GM19372 (cell line): ENCODE measurements at regions not wholly inside any gene's neighbourhood (a gene's known extent, or its start where the extent isn't known, plus 50 kb on each side); places are given as distances from the start of the nearest gene placed in this dataset.
A peak's percentile ranks its signal among the peaks of the same experiment; 100 is the strongest.
"Not testable (repeated sequence)": the region's sequence is repeated elsewhere in the genome, so short reads cannot be mapped to it uniquely, and the experiment has no call there.

Experiments
- ATAC-seq: cut with Tn5 transposase; IDR thresholded peaks from one replicate; pipeline ENCODE4 v1.9.1; 2021; ENCODE audit warnings: mild to moderate bottlenecking, low read depth, moderate library complexity; ENCODE audit not compliant: unreplicated experiment

DNA sequence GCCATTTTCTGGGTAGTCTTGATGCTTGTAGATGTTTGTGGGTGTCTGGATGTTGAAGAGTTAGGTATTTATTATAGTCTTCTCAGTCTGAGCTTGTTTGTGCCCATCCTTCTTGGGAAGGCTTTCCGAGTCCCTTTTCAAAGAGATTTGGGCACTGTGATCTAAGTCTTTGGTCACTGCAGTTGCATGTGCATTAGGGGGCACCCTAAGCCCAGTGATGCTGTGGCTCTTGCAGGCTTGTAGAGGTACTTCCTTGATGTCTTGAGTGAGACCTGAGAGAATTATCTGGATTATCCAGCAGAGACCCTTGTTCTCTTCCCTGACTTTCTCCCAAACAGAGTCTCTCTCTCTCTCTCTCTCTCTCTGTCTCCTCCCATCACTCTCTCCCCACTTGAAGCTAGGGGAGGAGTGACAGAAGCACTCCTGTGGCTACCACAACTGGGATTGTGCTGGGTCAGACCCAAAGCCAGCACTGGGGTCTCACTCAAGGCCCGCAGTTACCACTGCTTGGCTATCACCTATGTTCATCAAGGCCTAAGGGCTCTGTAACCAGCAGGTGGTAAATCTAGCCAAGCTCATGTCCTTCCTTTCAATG lies 68.5 kb downstream of the TMCO5A start:
- ATAC-seq = peak; percentile 77

DNA sequence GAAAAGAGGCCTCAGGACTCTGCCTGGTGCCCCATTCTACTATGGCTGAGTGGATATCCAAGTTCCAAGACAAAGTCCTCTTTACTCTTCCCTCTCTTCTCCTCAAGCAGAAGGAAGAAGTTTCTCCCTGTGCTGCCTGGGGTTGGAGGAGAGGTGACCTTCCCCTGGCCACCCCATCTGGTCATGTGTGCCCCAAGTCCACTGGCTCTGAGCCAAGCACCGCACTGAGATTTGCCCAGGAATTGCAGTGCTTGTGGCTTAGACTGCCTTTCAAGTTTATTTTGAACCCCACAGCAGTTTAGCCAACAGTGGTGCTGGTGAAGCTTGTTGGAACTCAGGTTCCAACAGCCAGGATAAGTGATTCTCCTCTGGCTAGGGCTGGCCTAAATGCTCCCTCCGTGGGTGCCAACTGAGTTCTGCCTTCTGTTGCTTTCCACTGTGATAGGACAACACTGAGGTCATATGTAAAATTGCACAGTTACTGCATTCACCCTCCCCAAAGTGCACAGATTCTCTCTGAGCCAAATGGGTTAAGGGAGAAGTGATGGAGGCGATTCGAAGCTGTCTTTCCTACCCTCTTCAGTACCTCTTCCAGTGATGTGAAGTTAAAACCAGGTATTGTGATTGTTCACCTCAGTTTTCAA lies 69.9 kb downstream of the TMCO5A start:
- ATAC-seq = no peak

DNA sequence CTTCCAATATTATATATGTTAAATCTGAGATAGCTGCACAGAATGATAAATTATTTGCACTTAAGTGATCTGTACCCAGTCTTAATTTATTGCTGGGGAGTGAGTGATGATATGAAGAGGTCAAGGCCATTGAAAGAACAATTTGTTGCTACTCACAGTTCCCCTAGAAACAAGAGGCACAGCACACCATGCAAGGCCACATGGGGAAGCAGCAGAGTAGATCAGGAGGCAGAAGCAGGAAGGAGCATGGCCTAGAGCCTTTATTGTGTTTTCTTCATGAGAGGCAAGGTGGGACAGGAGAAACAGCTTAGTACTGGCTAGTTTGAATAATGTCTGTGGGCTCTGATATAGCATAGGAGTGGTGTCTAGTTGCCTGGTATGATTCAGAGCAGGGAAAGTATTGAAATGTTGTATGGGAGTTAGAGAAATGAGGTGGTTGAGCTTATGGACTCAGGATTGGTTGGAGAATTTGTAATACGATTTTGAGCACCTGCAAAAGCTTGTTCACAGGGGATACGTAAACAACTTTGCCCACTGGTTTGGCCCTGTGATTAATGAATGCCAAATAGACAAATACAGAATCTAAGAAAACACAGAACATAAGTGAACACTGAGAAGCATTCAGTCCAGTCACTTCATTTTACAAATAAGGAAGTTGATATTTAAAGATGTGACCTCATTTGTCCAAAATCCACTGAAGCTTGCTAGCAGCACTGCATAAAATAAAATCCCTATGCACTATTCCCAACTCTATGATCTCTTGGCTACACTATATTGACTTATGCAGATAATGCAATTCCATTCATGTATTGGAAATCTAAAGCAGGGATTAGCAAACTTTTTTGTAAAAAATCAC lies 71.7 kb downstream of the TMCO5A start:
- ATAC-seq = no peak

DNA sequence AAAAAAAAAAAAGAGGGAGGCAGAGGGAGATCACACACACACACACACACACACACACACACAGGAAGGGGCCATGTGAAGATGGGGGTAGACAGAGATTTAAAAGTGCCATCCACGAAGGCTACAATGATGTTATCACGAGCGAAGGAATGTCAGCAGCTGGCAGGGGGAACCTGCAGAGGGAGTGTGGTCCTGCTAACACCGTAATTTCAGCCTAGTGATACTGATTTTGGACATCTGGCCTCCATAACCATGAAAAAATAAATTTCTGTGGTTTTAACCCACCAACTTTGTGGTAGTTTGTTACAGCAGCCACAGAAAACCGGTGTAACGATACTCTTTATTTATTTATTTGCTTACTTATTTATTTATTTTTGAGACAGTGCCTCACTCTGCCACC lies 76.0 kb downstream of the TMCO5A start:
- no peak for ATAC-seq

DNA sequence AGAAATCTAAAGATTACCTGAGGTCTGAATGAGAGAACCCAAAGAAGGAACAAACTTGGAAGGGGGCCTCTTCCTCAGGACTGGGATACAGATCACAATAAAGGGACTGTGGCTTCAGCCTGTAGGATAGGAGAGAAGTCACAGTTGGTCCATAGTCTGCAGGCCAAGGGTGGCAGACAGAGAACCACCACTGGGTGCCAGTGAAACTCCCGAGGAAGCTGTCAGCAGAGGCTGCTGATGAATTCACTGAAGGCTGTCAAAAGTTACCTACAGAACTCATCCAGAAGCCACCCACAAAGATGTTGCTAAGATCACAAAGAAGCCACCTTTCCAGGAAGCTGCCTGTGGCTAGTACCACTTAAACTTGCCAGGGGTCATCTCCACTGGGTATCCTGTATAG lies 78.5 kb downstream of the TMCO5A start:
- no peak for ATAC-seq

DNA sequence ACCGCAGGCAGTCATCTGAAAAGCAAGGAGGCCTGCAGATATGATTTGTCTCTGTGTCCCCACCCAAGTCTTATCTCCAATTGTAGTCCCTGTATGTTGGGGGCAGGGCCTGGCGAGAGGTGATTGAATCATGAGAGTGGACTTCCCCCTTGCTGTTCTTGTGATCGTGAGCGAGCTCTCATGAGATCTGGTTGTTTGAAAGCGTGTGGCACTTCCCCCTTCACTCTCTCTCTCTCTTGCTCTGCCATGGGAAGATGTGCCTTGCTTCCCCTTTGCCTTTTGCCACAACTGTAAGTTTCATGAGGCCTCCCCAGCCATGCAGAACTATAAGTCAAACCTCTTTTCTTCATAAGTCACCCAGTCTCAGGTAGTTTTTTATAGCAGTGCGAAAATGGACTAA lies 83.3 kb downstream of the TMCO5A start:
- ATAC-seq = no peak

DNA sequence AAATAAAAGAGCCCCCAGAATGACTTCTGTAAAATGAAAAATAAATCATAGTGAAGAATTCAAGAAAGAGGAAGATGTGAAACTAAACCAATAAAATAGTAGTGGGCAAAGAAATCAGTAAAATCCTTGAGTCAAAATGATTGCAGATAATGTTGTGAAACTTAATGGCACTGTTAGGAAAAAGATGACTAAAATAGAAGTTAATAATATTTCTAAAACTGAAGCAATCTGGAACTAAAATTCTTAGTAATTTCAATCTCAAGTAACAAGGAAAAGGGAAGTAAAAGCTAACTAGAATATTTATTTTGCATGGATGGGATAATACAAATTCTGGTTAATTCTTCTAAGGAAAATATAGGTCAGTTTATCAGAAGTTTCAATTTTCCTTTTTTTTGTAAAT lies 84.6 kb downstream of the TMCO5A start:
- ATAC-seq = no peak

DNA sequence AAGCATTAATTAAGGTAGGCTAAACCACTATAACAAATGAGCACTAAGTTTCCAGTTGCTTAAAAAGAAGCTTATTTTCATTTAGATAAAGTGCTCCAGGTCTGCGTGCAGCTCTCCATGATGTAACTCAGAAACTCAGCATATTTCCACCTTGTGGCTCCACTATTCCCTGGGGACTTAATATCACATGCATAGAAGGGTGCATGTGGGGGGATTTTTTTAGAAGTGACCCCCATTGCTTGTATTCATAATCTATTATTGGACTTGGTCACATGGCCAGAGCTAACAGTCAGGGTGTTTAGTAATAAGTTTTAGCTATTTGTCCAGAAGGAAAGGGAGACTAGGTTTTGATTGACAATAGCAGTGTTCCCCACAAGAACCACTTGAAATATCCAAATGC lies 86.8 kb downstream of the TMCO5A start:
- peak; percentile 52 for ATAC-seq

DNA sequence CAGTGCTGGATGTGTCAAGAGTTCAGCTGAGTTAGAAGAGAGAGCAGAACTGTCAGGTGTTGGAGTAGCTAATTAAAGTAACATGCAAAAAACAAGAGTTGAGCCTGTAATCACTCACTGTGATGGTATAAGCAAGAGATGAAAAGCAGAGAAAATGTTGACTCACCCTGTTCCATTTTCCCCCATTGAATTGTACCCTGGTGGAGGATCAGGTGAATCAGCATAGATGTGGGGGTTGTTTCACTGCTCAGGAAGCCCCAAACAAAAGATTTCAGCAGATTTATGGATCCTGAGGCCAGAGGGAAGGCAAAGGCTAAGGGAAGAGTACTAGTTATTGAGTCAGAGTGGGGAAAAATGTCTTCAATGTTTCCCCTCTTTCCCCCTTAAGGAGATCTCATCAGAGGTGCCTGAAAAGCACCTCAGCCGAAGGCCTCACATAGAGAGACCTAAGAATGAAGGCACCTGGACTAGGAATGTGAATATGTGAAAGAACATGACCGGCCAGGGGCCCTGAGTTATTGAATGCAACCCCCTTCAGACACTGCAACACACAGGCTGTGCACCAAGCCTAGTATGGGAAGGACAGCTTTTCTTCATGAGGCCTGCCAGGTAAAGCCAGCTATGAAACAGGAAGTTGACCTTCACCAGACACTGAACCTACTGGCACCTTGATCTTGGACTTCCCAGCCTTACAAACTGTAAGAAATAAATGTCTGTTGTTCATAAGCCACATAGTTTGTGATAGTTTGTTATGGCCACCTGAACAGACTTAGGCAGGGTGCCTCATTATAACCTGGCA lies 90.1 kb downstream of the TMCO5A start:
- ATAC-seq = no peak

DNA sequence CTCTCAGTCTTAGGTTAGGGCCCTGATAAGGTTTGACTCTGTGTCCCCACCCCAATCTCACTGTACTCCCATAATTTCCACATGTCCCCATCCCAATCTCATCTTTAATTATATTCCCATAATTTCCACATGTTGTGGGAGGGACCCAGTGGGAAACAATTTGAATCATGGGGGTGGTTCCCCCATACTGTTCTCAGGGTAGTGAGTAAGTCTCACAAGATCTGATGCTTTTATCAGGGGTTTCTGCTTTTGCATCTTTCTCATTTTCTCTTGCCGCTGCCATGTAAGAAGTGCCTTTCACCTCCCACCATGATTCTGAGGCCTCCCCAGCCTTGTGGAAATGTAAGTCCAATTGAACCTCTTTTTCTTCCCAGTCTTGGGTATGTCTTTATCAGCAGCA lies 91.2 kb downstream of the TMCO5A start:
- not testable (repeated sequence) for ATAC-seq

DNA sequence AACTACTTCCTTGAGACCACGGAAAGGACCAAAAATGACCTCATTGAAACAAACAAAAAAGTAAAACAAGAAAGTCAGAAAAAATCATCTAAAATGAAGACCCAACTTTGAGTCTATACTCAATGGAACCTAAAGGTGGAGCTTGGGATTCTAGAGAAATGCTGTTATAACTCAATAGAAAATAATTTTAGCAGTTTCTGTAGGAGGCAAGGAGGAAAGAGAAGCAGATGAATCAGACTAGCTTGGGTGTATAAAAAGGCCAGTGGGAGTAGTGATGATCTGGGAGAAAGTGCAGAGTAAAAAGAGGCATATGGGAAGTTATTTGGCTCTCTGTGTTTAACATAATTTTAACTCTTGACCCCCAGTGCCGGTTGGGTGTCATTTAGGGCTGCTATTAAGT lies 94.4 kb downstream of the TMCO5A start:
- ATAC-seq = no peak

DNA sequence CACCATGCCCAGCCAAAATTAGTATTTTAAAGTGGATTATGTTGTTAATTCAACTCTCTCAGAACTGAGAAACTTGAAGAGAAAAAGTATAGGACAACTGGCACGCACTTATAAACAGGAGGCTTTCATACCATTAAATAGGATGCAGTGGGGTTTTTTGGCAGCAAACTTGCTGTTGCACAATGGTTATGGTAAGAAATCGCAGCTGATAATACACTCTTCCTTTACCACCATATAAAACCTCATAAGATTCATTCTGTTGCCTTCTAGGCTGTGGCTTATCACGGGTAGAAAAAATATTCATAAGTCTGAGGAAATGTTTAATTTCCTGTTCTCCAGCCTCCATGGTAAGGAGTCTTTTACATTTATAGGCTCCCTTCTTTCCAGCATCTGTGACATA lies 95.3 kb downstream of the TMCO5A start:
- ATAC-seq = no peak

DNA sequence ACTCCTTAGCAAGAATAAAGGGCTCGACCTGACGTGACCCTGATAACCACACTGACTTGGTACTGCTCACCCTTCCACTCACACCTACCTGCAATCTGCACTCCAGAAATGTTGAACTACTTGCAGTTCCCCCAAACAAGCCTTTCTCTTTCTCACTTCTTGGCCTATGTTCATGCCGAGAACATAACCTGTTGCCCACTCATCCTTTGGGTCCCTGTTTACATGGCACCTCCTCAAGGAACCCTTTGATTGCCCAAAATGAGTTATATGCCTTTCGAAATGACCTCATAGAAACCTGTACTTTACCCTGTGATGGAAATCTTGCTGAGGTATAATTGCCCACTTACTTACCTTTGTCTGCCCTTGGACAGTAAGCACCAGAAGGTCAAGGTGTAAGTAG lies 96.2 kb downstream of the TMCO5A start:
- no peak for ATAC-seq

DNA sequence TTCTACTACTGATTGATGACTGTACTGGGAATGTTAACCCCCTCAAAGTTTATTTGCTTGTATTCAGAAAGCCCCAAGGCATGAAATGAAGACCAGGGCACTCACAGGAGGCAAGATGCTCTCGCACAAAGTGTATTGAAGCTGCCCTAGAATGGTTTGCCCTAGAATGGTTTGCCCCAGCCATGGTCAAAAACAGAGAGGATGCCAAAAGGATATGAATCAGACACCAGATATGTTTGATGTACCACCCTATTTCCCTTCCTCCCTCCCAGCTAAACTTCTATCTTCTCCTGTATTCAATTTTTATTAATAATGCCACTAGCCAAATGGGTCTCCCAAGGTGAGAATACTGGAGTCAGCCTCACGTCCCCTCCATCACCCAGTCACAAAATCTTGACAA lies 101.3 kb downstream of the TMCO5A start:
- ATAC-seq = no peak

DNA sequence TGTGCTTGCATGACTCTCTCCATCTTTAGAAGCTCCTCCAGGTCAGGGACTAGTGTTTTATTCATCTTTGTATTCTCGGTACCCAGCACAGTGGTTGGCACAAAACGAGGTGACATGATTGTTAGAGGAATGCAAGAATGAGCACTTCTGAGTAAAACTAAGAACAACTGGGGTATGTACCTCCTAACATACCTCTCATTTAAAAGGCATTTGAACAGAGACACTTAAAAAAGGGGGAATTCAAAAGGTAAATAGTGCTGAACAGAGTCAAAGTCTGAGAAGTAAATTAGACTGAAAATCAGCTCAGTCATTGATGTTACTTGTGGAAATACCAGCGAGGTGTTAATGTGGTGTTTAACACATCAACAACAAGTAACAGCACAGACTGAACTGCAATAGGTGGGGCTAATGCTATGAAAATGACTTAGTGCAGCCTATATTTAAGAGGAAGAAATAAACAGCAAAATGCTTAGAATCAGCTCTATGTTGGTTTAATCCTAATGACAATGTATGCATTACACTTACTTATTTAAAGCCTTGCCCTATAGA lies 102.4 kb downstream of the TMCO5A start:
- no peak for ATAC-seq

DNA sequence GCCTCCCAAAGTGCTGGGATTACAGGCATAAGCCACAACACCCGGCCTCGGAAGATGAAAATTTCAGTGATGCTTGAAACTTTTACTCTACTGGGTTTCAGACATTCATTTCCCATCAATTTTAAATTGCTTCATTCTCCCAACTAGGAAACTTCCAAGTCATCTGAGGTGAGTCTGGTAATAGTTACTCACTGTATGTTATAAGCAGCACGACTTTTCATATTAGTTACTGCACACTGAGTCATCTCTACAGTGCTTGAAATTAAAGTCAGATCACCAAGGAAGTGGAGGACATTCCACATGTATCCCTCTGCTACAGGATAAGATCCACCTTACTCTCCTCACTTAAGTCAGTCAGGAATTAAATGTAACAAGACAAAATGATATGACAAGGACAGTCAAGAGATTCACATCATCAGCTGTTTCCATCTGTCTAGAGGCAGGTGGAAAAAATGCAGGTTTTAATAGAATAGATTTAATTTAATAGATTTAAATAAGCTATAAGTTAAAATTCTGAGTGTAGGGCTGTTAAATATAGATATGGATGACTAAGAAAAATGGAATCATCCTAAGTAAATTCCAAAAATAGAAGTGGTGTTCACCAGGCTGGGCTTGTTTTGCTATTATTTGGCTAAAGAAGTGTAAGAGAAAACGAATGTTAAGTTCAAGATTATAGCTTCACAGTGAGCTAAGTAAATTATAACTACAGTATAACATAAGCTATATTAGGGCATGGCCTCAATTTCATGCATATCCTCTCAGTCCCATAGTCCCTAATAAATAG lies 104.4 kb downstream of the TMCO5A start:
- no peak for ATAC-seq

DNA sequence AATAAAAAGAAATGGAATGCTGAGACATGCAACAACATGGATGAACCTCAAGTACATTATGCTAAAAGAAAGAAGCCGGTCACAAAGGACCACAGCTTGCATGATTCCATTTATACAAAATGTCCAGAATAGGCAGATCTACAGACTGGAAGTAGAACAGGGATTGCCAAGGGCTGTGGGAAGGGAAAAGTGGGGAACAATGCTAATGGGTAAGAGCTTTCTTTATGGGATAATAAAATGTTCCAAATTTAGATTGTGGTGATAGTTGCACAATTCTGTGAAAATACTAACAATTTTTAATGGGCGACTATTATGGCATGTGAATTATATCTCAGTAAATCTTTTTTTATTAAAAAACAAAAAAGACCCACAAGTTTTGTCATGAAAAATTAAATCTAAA lies 106.2 kb downstream of the TMCO5A start:
- no peak for ATAC-seq

DNA sequence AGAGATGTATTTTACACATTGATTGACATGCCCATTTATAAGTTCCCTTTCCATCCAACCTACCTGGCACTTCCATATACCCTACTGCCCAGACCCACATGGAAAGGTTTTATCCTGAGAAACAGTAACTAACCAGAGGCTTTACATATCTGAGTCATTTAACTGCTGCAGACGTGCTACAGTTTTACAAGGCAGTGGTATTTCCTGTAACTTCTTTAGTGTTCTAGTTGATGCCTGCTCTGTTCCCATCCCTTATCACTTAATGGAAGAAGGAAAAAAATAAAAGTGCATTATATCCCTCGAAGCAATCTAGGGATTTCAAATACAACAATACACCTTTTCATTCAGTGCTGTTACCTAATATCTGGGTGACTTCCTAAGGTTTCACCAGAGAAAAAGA lies 107.1 kb downstream of the TMCO5A start:
- no peak for ATAC-seq

DNA sequence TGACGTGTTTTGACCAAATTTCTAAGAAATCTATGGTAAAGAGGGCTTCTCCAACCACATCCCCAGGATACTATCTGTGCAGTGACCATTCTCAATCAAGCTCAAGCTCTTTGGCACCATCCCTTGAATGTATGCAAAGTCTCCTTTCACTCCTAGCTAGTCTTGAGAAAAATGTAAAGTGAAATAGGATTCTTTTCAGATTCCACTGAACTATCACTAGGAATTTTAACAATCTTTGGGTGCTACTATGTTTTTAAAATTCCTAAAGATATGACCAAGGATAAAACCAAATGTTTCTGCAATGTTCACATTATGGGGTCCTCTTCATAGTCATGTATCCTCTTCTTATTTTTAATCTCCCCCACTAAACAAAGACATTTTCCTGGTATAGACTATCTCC lies 107.8 kb downstream of the TMCO5A start:
- ATAC-seq = no peak
